ENCODE measurements at regions not wholly inside any gene's neighbourhood (a gene's known extent, or its start where the extent isn't known, plus 50 kb on each side); places are given as distances from the start of the nearest gene placed in this dataset.

DNA sequence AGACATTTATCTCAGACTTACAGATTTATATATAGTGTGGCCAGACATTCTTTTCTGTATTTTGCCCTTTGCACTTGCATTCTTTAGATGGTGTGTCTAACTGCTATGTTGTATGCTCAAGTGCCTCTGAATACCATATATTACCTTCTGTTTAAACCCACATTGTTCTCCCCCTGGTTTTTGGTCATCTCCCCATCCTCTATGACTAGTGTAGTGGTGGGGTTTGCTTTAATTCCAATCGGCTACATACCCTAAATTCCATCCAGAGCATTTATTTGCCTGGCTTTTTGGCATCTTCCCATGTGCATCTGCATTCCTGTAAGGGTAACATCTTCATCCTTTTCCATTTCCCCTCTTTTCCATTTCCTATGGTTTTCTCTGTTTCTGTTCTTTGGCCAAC is 271.0 kb upstream of the SLC30A5 start:
- peaks cover 13% of the 10 kb centered on the region for H3K4me1 ChIP-seq (ENCODE audit: insufficient read depth, low read length)
- no peak overlapping the region for H3K4me3 ChIP-seq (replicated peaks in 1 of 3; ENCODE audit: insufficient read depth in 1 of 3, low read depth in 2 of 3, low read length in 3 of 3)
- H3K9ac ChIP-seq (ENCODE audit: insufficient read depth, low read depth, low read length), result no peak overlapping the region
- ChIA-PET POLR2A (no interaction called here), CTCF (ENCODE audit: low intra/inter-chr PET ratio, low total read pairs) (no interaction called here)
- TF ChIP-seq NFYB (CRISPR knock-in tag; IDR thresholded peaks at IDR 0.05) (no peak), ZNF552 (CRISPR knock-in tag; IDR thresholded peaks at IDR 0.05; ENCODE audit: borderline replicate concordance) (no peak), HNRNPH1 (optimal IDR thresholded peaks at IDR 0.05; ENCODE audit: low read depth, low read length) (no peak), POLR2AphosphoS5 (IDR thresholded peaks at IDR 0.05; ENCODE audit: low read depth, low read length) (no peak), ZFP1 (CRISPR knock-in tag; IDR thresholded peaks at IDR 0.05) (no peak), CAMTA2 (CRISPR knock-in tag; IDR thresholded peaks at IDR 0.05; ENCODE audit: borderline replicate concordance) (no peak), ZNF567 (CRISPR knock-in tag; IDR thresholded peaks at IDR 0.05; ENCODE audit: borderline replicate concordance) (no peak), ZNF703 (CRISPR knock-in tag; IDR thresholded peaks at IDR 0.05; ENCODE audit: borderline replicate concordance) (no peak), ARHGAP35 (CRISPR knock-in tag; IDR thresholded peaks at IDR 0.05; ENCODE audit: borderline replicate concordance) (no peak), HOXA3 (CRISPR knock-in tag; IDR thresholded peaks at IDR 0.05) (no peak)
- TF ChIP-seq, protein P1, sequence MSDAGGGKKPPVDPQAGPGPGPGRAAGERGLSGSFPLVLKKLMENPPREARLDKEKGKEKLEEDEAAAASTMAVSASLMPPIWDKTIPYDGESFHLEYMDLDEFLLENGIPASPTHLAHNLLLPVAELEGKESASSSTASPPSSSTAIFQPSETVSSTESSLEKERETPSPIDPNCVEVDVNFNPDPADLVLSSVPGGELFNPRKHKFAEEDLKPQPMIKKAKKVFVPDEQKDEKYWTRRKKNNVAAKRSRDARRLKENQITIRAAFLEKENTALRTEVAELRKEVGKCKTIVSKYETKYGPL (CRISPR knock-in tag; IDR thresholded peaks at IDR 0.05), result no peak
- TF ChIP-seq, protein P2, sequence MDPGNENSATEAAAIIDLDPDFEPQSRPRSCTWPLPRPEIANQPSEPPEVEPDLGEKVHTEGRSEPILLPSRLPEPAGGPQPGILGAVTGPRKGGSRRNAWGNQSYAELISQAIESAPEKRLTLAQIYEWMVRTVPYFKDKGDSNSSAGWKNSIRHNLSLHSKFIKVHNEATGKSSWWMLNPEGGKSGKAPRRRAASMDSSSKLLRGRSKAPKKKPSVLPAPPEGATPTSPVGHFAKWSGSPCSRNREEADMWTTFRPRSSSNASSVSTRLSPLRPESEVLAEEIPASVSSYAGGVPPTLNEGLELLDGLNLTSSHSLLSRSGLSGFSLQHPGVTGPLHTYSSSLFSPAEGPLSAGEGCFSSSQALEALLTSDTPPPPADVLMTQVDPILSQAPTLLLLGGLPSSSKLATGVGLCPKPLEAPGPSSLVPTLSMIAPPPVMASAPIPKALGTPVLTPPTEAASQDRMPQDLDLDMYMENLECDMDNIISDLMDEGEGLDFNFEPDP (CRISPR knock-in tag; conservative IDR thresholded peaks at IDR 0.05), result no peak
- intact Hi-C loops (cut with micrococcal nuclease; ENCODE audit: unreplicated experiment) (no loop called here), in situ Hi-C loops (cut with HindIII; ENCODE audit: extremely low pct_ligation_motif_present, low pct_unique_long_range_greater_than_20kb) (no loop called here)
- no peak; the same call in 2 of the 3 replicates for ATAC-seq
- H3K79me2 ChIP-seq (ENCODE audit: insufficient read depth, low read length), result no peaks in the 10 kb centered on the region
- WGBS (ENCODE audit: low lambda C conversion rate), result 3% methylated on average over 1 of the region's 1 CpG
- FAIRE-seq, result no peak
- DNase-seq (ENCODE audit: low spot score), result peak; percentile 29
- no peaks in the 10 kb centered on the region for H3K9me3 ChIP-seq (ENCODE audit: low read length)
- no peak overlapping the region for H3K27ac ChIP-seq (ENCODE audit: extremely low read length, insufficient read depth, low read length)
- H4K20me1 ChIP-seq (ENCODE audit: insufficient read depth, low read length), result no peaks in the 10 kb centered on the region; the same call in 1 of the 2 replicates
- no peak overlapping the region for H3K4me2 ChIP-seq (ENCODE audit: low read depth, low read length)
- no TSS peak for BruUV-seq (replicated peaks)
- H3K27me3 ChIP-seq (ENCODE audit: control insufficient read depth in 1 of 2, insufficient read depth in 2 of 2, low read length in 2 of 2), result 0 out of 5 replicates have a peak, but pooled peaks cover 0 to 3% of the 10 kb centered on the region in 2 experiments
- H2AFZ ChIP-seq (ENCODE audit: low read length), result no peak overlapping the region
- no peaks in the 10 kb centered on the region for H3K36me3 ChIP-seq (replicated peaks in 1 of 2; ENCODE audit: control insufficient read depth in 1 of 2, insufficient read depth in 2 of 2, low read length in 2 of 2)

Measured in HepG2 (cell line).